Body of pancreas (tissue), 4 donors: ENCODE measurements at regions not wholly inside any gene's neighbourhood (a gene's known extent, or its start where the extent isn't known, plus 50 kb on each side); places are given as distances from the start of the nearest gene placed in this dataset.
A peak's percentile ranks its signal among the peaks of the same experiment; 100 is the strongest.

Experiments
- ATAC-seq: fragments of 150-250 bp; one replicate; pipeline ENCODE4 v1.9.1; 2016
- DNase-seq, 4 donors: peaks; one replicate each; pipeline ENCODE4 v3.0.0-alpha.2; 2019
- H3K27ac ChIP-seq, 4 donors: fragments of 200-600 bp; sonication (generic); 1 replicate in 3 of 4; 2 replicates in 1 of 4; pipeline versions ENCODE4 v1.5.1 to v1.6.1; 2016 to 2019; ENCODE audit warnings: mild to moderate bottlenecking in 1 of 4, mixed read lengths in 1 of 4, moderate library complexity in 1 of 4
- H3K27me3 ChIP-seq, 2 donors: fragments of 200-600 bp; sonication (generic); one replicate each; pipeline ENCODE4 v1.6.0; 2016; ENCODE audit warnings: mild to moderate bottlenecking in 1 of 2
- H3K36me3 ChIP-seq, 2 donors: fragments of 200-600 bp; sonication (generic); replicated peaks in 1 of 2; 2 replicates each; pipeline ENCODE4 v1.5.1; 2016; ENCODE audit warnings: low read depth in 2 of 2; ENCODE audit not compliant: insufficient read depth in 1 of 2
- H3K4me1 ChIP-seq: fragments of 200-600 bp; sonication (generic); one replicate; pipeline ENCODE4 v1.6.0; 2016
- H3K4me3 ChIP-seq, 2 donors: fragments of 200-600 bp; sonication (generic); 1 replicate in 1 of 2; 2 replicates in 1 of 2; pipeline ENCODE4 v1.5.1; 2016 to 2019
- H3K9me3 ChIP-seq, 3 donors: fragments of 200-600 bp; sonication (generic); 1 replicate in 2 of 3; 2 replicates in 1 of 3; pipeline ENCODE4 v1.5.1; 2016
- POLR2A ChIP-seq, 3 donors: fragments of 450-650 bp; IDR thresholded peaks; one replicate each; pipeline ENCODE4 v1.6.1; 2016; ENCODE audit warnings: antibody characterized with exemption in 3 of 3, mild to moderate bottlenecking in 2 of 3
- WGBS, 2 donors: methylation state at CpG; one replicate each; pipeline ENCODE4 v1.1.5; 2017; 5-methylcytosine and 5-hydroxymethylcytosine counted together
- intact Hi-C: fragments of 100-400 bp; cut with DNase I; formaldehyde crosslinking; loops from one replicate; pipeline ENCODE4 v1.15.1; 2023
- TF ChIP-seq, protein P1 (sequence below), 7 experiments: fragments of 450-650 bp in 4 of 7; fragments of 200-600 bp in 3 of 7; sonication (generic) in 3 of 7; IDR thresholded peaks; one replicate each; pipeline ENCODE4 v1.5.1; 2016 to 2019; ENCODE audit warnings: antibody characterized with exemption in 7 of 7

GRCh38 chr3:82145742-82146141, 384.3 kb upstream of the GBE1 start:
- no peak overlapping the region for H3K27ac ChIP-seq
- H3K27me3 ChIP-seq: no peaks in the 10 kb centered on the region
- 68 to 75% methylated on average over 2 of the region's 2 CpGs for WGBS, 2 donors
- DNase-seq (no peak), ATAC-seq (no peak)
- H3K9me3 ChIP-seq: no peaks in the 10 kb centered on the region
- TF ChIP-seq, protein P1, sequence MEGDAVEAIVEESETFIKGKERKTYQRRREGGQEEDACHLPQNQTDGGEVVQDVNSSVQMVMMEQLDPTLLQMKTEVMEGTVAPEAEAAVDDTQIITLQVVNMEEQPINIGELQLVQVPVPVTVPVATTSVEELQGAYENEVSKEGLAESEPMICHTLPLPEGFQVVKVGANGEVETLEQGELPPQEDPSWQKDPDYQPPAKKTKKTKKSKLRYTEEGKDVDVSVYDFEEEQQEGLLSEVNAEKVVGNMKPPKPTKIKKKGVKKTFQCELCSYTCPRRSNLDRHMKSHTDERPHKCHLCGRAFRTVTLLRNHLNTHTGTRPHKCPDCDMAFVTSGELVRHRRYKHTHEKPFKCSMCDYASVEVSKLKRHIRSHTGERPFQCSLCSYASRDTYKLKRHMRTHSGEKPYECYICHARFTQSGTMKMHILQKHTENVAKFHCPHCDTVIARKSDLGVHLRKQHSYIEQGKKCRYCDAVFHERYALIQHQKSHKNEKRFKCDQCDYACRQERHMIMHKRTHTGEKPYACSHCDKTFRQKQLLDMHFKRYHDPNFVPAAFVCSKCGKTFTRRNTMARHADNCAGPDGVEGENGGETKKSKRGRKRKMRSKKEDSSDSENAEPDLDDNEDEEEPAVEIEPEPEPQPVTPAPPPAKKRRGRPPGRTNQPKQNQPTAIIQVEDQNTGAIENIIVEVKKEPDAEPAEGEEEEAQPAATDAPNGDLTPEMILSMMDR (IDR thresholded peaks at IDR 0.05): no peak
- TF ChIP-seq POLR2A (IDR thresholded peaks at IDR 0.05): no peak
- intact Hi-C loops: no loop called here
- H3K4me1 ChIP-seq: no peaks in the 10 kb centered on the region
- H3K36me3 ChIP-seq: no peaks in the 10 kb centered on the region
- no peak overlapping the region for H3K4me3 ChIP-seq

DNA sequence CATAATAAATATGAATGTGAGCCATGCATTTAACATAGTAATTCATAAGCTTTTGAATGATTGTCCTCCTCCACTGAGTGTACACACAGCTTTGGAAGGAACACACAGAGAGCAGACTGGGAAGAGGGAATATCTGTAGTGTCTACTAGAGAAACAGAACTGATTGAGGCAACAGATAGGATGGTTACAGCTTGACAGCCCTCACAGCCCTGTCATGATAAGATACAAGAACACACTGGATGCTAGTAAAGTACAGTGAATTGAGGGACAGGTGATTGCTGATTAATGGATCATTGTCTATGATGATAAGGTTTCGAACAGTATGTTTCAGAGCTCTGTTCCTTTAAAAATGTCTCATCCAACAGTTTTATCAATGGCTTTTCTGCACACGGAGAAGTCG, 383.4 kb upstream of the GBE1 start:
- Histone ChIP-seq H3K27ac (no peak overlapping the region), H3K27me3 (no peaks in the 10 kb centered on the region), H3K9me3 (no peaks in the 10 kb centered on the region), H3K4me3 (no peak overlapping the region), H3K4me1 (no peaks in the 10 kb centered on the region), H3K36me3 (no peaks in the 10 kb centered on the region)
- ATAC-seq (no peak), DNase-seq (no peak)
- TF ChIP-seq, protein P1 (IDR thresholded peaks at IDR 0.05): no peak
- no peak for TF ChIP-seq POLR2A (IDR thresholded peaks at IDR 0.05)
- intact Hi-C loops: no loop called here
- WGBS, 2 donors: 41 to 50% methylated on average over 3 of the region's 3 CpGs

DNA sequence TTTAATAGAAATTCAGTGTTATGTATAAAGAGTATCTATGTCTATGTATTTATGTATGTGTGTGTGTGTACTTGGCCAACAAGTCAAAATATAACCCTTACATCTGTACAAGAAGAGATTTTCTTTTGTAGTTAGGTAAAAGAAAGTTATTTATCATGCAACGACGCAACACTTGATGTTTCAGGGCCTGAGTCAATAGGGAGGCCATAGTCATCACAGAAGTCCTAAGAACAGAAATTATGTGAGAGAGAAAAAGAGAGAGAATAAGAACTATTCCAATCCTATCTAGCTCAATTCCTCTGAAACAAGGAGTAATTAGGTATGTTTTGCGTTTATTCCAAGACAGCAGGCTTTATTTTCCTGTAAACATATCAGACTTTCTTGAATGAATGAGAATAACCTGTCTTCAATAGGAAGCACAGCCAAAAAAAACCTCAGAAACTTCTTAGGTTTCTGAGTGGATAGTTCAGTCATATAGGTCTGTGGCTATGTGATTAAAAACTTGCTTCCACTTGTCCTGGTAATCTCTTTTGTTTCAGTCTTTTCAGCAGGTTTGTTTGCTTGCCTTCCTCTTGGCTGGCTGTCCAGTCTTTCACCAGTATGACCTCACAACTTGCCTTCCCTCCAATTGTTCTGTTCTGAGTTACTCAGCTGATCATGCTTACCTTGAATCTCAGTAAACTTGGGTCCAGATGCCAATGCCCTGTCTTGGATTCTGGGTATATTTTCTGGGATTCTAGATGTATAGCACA, 382.4 kb upstream of the GBE1 start:
- WGBS, 2 donors: 70 to 75% methylated on average over 3 of the region's 3 CpGs
- H3K4me3 ChIP-seq: no peak overlapping the region
- H3K4me1 ChIP-seq: no peaks in the 10 kb centered on the region
- no peaks in the 10 kb centered on the region for H3K27me3 ChIP-seq
- TF ChIP-seq, protein P1 (IDR thresholded peaks at IDR 0.05): no peak
- no peak for TF ChIP-seq POLR2A (IDR thresholded peaks at IDR 0.05)
- peak in 2 of 4 donors; percentile 9 to 38 for DNase-seq
- H3K36me3 ChIP-seq: no peaks in the 10 kb centered on the region
- peaks cover 0 to 4% (median 0%) of the 10 kb centered on the region in 3 donors for H3K9me3 ChIP-seq
- ATAC-seq: no peak
- intact Hi-C loops: no loop called here
- H3K27ac ChIP-seq: no peak overlapping the region

- Histone ChIP-seq H3K4me3 (no peak overlapping the region), H3K27me3 (no peaks in the 10 kb centered on the region), H3K27ac (no peak overlapping the region), H3K4me1 (no peaks in the 10 kb centered on the region), H3K36me3 (no peaks in the 10 kb centered on the region), H3K9me3 (peaks cover 0 to 5% (median 0%) of the 10 kb centered on the region in 3 donors)
- WGBS, 2 donors: 75 to 92% methylated on average over 1 of the region's 1 CpG
- intact Hi-C loops: no loop called here
- no peak for DNase-seq
- TF ChIP-seq POLR2A (IDR thresholded peaks at IDR 0.05): no peak
- TF ChIP-seq, protein P1 (IDR thresholded peaks at IDR 0.05): no peak
- no peak for ATAC-seq
Measured at GRCh38 chr3:82141592-82141991, 380.1 kb upstream of the GBE1 start.

GRCh38 chr3:82137861-82138260, 376.4 kb upstream of the GBE1 start:
- no peaks in the 10 kb centered on the region for H3K4me1 ChIP-seq
- TF ChIP-seq, protein P1 (IDR thresholded peaks at IDR 0.05): no peak
- TF ChIP-seq POLR2A (IDR thresholded peaks at IDR 0.05): no peak
- intact Hi-C loops: loop anchor here (10.0 kb wide), 1 partner anchor 473 kb away; no protein-coding TSS in a partner anchor
- H3K36me3 ChIP-seq: no peaks in the 10 kb centered on the region
- peaks cover 0 to 5% (median 0%) of the 10 kb centered on the region in 3 donors for H3K9me3 ChIP-seq
- 65 to 80% methylated on average over 2 of the region's 2 CpGs for WGBS, 2 donors
- ATAC-seq (no peak), DNase-seq (no peak)
- H3K4me3 ChIP-seq: no peak overlapping the region
- no peak overlapping the region for H3K27ac ChIP-seq
- H3K27me3 ChIP-seq: no peaks in the 10 kb centered on the region
